ENCODE measurements at regions not wholly inside any gene's neighbourhood (a gene's known extent, or its start where the extent isn't known, plus 50 kb on each side); places are given as distances from the start of the nearest gene placed in this dataset.
"Not testable (repeated sequence)": the region's sequence is repeated elsewhere in the genome, so short reads cannot be mapped to it uniquely, and the experiment has no call there.

GRCh38 chr4:24236532-24236931 is 346.7 kb upstream of the PPARGC1A start:
- DNase-seq = no peak

GRCh38 chr4:24236120-24236519 is 346.3 kb upstream of the PPARGC1A start:
- no peak for DNase-seq

GRCh38 chr4:24235618-24236017 is 345.8 kb upstream of the PPARGC1A start:
- DNase-seq = no peak

- no peak for DNase-seq
Measured at GRCh38 chr4:24234288-24234848, 344.5 kb upstream of the PPARGC1A start.

GRCh38 chr4:24230955-24231354 is 341.1 kb upstream of the PPARGC1A start:
- no peak for DNase-seq

GRCh38 chr4:24229978-24230377 is 340.1 kb upstream of the PPARGC1A start:
- DNase-seq = no peak

- no peak for DNase-seq
Measured at GRCh38 chr4:24228692-24229091, 338.8 kb upstream of the PPARGC1A start.

GRCh38 chr4:24226667-24227066 is 336.8 kb upstream of the PPARGC1A start:
- no peak for DNase-seq

- DNase-seq = no peak
Measured at GRCh38 chr4:24226023-24226422, 336.2 kb upstream of the PPARGC1A start.

- DNase-seq = no peak
Measured at GRCh38 chr4:24224446-24224845, 334.6 kb upstream of the PPARGC1A start.

GRCh38 chr4:24219209-24219608 is 329.4 kb upstream of the PPARGC1A start:
- DNase-seq = no peak

GRCh38 chr4:24218566-24218965 is 328.7 kb upstream of the PPARGC1A start:
- no peak for DNase-seq

GRCh38 chr4:24214796-24215195 is 324.9 kb upstream of the PPARGC1A start:
- DNase-seq = no peak

- no peak for DNase-seq
Measured at GRCh38 chr4:24213961-24214360, 324.1 kb upstream of the PPARGC1A start.

- no peak for DNase-seq
Measured at GRCh38 chr4:24212642-24213041, 322.8 kb upstream of the PPARGC1A start.

- no peak for DNase-seq
Measured at GRCh38 chr4:24211856-24212255, 322.0 kb upstream of the PPARGC1A start.

- DNase-seq = no peak
Measured at GRCh38 chr4:24210332-24210902, 320.6 kb upstream of the PPARGC1A start.

GRCh38 chr4:24209906-24210305 is 320.1 kb upstream of the PPARGC1A start:
- DNase-seq = no peak

- no peak for DNase-seq
Measured at GRCh38 chr4:24209131-24209530, 319.3 kb upstream of the PPARGC1A start.

- DNase-seq = no peak
Measured at GRCh38 chr4:24208691-24209090, 318.8 kb upstream of the PPARGC1A start.

- not testable (repeated sequence) for DNase-seq
Measured at GRCh38 chr4:24204708-24205107, 314.9 kb upstream of the PPARGC1A start.

GRCh38 chr4:24203926-24204325 is 314.1 kb upstream of the PPARGC1A start:
- no peak for DNase-seq

- no peak for DNase-seq
Measured at GRCh38 chr4:24202579-24202978, 312.7 kb upstream of the PPARGC1A start.

- no peak for DNase-seq
Measured at GRCh38 chr4:24197955-24198354, 308.1 kb upstream of the PPARGC1A start.

GRCh38 chr4:24196785-24197184 is 306.9 kb upstream of the PPARGC1A start:
- DNase-seq = no peak

Data from NCI-H1694 (cell line).